AML-193 (cell line): ENCODE measurements at regions not wholly inside any gene's neighbourhood (a gene's known extent, or its start where the extent isn't known, plus 50 kb on each side); places are given as distances from the start of the nearest gene placed in this dataset.

Experiments used
- DNase-seq, 2 experiments: peaks; one replicate each; lab custom pipeline; 2025; lab: John Stamatoyannopoulos, UW

DNA sequence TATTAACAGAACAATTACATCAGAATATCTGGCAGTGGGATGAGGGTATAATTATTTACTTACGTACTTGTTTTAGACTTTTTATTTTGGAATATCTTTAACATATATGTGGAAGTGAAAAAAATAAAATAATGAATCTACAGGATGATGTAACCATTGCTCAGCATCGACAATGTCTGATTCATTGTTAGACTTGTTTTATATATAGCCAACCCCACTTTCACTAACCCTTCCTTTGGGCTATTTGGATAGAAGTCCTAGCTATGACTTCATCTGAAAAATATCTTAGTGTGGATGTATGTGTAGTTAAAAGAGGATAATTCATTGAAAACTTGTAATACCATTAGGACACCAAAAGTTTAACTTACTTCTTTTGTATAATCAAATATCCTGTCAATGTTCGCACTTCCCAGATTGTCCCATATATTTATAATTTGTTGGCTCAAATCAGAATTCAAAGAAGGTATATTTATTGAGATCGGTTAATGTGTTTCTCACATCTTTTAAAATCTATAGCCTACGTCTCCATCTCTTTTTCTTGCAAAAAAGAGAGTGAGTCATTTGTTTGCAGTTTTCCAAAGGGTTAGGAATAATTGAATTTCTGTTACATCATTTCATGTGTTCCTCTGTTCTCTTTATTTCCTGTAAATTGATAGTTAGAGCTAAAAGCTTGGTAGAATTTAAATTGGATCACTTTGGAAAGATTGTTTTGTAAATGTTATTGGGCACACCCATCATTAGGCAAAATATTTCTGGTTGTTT lies 506.1 kb upstream of the FAM98A start:
- DNase-seq: no peak

DNA sequence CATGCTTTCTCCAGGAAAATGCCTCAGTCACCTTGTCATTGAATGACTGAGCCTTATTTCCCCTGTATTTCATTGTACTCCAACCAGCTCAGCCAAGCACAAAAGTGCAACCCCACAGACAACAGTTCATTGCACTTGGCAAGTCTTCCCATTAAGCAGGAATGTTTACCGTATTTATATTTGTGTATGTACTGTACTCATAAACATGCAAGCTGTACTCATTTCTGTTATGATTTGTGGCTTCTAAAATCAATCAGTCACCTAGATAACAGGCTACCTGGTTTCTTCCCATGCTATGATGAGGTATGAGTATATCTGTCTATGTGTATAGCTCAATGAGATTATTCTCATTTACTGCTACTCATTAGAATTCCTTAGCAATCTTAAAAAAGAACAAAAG lies 505.5 kb upstream of the FAM98A start:
- no peak for DNase-seq

DNA sequence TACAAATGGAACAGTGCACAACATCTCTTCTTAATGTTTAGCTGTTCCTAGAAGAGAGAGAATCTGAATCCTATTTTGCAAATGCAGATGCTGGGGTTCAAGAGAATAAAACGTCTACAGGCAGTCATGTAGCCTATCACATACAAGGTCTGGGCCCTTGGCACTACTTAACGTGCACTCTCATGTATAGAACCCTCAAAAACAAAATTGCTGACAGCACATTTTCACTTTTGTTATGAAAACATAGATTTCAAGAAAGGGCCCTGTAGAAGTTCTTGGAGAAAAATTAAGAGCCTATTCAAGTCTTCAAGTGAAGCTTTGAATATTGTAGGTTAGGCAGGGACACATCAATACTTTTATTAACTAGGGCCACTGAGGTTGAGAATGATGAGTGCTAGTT lies 504.3 kb upstream of the FAM98A start:
- DNase-seq: no peak

DNA sequence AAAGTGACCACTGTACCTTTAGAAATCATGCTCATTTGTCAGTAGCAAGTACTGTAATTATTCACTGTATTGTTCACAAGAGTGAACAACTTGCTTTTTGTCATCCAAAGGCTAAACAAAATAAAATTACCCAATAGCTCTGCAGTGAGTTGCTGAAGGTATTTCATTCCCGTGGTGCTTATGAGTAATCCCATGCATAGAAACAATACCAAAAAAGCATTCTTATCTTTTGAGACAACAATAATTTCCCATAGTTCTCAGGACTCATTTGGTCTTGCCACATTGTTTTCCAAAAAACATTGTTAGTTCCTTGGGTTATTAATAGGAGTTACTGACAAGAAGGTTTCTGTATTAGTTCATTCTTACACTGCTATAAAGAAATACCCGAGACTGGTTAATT lies 503.2 kb upstream of the FAM98A start:
- no peak for DNase-seq

DNA sequence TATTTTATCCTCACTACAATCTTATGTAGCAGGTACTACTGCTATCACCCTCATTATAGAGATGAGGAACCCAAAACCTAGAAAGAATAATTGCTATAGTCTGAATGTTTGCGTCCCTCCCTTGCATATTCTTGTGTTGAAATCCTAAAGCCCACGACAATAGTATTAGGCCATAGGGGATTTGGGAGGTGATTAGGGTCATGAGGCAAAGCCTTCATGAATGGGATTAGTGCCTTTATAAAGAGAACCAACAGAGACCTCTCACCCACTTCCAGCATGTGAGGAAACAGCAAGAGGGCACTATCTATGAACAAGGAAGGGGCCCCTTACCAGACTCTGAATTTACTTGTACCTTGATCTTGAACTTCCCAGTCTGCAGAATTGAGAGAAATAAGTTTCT lies 500.3 kb upstream of the FAM98A start:
- no peak for DNase-seq

DNA sequence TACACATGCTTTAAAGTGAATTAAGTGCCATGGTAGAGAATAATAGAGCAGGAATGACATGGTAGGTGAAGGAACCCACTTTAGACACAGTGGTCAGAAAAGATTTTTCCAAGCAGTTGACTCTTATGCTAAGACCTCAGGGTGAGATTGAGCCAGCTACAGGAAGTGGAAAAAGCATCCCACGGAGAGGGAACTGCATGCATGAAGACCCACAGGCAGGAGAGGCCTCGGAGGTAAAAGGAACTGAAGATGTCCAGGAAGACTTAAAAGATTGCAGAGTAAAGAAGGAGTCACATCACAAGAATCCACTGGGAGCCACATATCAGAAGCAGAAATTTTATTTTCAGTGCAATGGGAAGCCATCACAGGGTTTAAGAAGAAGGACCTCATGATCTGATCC lies 499.2 kb upstream of the FAM98A start:
- DNase-seq: no peak

DNA sequence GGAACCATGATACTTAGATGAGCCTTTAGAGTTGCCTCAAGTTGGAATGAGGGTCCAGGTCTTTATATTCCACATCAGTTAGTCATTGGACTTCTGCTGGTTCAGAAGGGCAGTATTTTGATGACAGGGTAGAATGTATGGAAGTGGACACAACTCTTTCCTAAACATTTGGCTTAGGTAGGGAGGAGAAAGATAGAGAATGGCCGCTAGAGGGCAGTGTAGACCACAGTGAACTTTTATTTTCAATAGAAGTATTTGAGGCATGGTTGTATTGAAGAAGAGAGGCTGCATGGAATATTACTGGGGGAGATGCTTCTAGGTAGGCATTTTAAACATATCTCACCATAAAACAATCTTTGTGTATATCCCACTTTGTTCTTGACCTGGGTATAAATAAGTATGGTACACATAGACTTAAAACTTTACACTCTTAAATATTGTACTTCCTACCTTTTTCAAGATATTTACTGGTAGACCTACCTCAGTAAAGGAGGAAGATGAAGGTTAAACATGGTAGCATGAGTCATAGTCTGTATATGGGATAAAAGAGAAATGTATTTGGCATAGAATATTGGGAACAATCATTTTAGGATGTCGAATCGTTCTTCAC lies 497.6 kb upstream of the FAM98A start:
- DNase-seq: peak; percentile 36 to 48

DNA sequence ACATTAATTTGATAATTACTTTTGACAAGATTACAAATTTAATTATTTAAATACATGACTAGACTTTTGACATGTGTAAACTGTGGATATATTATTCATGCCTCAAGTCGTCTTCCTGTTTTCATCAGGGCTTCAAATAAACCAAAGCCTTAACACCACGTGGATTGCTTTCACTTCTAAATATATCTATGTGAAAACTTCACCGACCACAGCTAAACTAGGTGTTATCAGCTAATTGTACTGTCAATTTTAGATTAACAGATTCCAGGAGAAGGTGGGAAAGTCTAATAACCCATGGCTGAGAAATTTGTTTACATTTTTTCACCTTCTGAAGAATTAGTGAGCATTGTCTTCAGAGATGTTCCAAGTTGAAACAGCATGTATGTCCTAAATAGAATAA lies 494.7 kb upstream of the FAM98A start:
- DNase-seq: no peak

DNA sequence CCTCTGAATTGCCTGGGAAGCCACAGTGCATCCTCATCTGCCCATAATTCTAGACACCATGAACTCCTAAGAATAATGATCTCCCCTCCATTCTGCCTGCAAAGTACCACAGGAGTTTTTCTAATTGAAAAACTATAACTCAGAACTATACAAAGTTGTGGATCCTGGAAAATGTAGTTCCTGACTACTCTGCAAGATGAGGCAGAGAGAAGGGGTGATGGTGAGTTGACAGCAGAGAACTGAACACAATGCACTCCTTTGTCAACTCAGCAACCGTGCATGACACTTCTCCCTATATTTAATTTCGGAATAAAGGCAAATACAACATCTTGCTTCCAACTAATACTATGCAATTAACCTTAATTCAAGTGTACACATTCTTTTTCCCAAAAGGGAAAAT lies 471.1 kb upstream of the FAM98A start:
- no peak for DNase-seq

DNA sequence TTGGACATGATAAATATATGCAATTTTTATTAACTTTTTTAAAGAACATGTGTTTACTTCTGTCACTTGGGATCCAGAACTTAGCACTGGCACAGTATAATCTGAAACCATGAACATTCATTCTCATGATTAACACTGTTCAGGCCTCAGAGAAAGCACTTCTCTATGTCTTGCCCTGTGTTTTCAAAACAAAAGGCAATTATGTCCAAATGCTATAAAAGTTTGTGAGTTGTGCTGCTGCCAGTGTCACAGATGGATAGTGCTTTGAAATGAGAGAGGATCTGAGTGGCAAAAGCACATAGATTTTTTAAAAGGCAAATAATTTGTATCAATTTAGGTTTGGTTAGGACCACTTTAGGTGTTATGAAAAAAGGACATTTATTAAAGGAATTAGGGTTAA lies 470.5 kb upstream of the FAM98A start:
- DNase-seq: no peak

DNA sequence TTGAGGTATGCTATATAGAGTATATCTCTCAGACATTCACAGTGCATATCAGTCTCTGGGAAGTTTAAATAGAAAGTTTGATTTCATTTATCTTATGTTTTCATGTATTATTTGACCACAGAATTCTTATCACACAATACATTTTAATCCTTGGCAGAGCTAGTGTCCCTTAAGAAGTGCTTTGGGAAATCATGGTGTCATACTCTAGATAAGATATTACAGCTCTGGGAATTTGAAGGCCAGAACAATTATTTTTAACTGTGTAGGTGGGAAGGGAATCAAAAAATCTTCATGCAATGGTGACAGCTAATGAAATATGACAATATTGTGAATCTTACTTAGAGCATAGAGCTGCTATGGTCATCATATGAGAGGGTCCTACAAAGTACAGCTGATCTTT lies 451.3 kb upstream of the FAM98A start:
- DNase-seq: no peak

DNA sequence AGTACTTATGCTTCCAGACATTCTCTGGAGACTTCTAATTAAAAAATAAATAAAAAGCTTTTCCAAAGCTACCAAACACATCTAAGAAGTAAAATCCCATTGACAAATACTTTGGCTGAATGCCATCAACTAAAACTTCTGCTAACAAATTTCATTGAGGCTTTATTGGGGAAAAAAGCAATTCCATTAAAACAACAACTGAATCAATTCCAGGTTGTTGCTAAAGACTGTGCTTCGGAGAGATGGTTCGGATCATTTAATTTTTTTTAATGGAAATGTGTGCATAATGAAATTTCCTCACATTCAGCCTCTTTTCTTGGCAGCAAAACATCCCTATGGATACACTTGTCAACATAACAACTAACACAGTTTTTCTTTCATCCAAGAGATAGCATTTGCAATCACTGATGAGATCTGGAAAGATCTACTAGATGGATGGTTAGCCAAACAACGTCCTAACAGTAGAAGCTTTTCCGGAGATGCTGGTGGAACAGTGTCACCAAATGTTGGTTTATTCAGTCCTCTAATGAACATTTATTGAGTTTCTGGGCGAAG lies 446.1 kb upstream of the FAM98A start:
- DNase-seq: no peak

DNA sequence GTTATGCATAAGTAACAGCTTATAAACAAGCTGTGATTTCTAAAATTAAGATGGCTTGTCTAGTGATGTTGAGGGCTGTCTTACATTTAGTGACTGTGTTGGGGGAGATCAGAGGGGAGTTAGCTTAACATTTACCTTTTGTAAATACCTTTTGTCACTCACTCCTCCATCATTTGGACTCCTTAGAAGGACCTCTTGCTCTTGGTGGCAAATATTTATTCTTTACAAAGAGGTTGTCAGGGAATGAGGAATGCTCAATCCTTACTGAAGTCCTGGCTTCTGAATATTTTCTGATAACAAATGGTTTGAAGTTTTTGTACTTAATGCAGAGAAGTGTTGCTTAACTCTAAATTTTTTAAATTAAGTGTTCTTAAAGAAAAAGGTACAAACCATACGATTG lies 438.8 kb upstream of the FAM98A start:
- DNase-seq: no peak

DNA sequence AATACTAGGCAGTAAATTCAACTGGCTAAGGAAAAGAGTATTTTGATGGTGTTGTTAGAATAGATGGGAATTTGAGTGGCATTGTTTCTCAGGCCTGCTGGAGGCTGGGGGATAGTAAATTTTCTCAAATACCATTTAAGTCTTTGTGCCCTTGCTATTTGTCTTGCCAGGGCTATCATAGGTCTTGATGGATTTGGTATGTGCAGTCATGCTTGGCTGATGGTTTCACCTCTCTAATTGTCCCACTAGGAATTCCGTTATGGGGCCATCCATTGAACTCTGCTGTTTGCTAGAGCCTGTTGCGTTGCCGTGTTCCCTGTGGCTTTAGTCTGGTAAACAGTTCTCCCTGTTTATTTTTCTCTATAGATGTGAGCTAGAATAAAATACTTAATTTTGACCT lies 438.1 kb upstream of the FAM98A start:
- DNase-seq: no peak

DNA sequence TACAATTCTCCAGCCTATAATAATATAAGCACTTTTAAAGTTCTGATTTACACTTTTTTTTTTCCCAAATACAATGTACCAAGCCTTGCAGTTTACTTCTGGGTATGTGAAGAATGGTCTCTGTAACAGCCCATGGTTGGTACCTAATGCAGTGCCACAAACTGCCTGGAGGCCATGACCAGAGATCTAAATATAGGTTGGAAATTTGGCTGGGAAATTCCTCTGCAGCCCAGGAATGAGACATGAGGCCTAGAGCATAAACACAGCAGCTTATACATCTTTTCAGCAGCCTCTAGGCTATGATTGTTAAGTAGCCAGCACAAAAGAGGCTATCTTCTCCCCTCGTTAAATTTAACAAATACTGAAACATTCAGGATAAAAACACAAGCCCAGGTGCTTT lies 432.0 kb upstream of the FAM98A start:
- DNase-seq: no peak

DNA sequence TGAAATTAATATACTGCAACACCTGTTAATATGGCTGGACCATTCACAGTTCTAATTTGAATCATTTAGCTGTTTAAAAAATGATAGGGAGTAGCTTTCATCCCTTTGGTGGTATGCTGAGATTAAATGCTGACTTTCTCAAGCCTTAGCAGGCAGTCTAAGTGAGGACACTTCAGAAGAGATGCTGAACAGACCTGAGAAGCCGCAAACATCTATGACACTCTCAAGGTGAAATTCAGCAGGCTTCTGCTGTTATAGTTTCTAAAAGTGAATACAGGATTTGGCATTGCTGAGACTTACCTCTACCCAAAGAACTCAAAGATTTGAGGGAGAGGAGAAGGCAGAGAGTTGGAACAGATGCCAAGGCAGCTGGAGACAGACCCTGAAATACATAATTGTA lies 431.2 kb upstream of the FAM98A start:
- no peak for DNase-seq

DNA sequence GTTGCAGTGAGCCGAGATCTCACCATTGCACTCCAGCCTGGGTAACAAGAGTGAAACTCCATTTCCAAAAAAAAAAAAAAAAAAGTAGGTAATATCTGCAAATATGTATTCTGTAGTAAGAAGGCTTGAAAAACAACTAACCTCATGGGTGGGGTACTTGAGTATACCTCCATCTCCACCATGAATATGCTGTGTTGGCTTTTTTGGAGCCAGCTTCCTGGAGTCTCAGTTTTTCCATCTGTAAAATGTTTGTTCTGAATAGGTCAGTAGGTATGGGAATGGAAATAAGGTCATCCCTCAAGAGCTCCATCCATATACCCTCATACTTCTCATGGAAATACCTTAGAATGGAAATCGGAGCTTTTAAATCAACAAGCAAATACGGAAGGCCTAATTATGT lies 430.0 kb upstream of the FAM98A start:
- no peak for DNase-seq

DNA sequence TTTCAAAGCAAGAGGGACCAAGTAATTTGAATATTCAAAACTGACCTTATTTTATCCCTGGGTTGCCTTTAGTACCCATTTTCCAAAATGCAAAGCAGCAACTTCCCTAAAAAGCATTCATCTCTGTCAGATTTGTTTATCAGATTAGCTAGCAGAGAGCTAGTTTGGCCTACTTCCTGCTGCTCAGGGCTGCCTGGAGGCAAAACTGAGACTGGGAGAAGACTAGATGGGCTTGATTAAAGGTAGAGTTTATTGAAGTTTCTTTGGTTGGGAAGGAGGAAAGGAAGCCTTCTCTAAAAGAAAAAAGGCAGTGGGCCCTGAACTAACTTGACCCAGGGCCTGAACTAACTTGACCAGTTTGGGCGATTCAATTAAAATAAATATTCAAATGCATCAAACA lies 426.1 kb upstream of the FAM98A start:
- no peak for DNase-seq

DNA sequence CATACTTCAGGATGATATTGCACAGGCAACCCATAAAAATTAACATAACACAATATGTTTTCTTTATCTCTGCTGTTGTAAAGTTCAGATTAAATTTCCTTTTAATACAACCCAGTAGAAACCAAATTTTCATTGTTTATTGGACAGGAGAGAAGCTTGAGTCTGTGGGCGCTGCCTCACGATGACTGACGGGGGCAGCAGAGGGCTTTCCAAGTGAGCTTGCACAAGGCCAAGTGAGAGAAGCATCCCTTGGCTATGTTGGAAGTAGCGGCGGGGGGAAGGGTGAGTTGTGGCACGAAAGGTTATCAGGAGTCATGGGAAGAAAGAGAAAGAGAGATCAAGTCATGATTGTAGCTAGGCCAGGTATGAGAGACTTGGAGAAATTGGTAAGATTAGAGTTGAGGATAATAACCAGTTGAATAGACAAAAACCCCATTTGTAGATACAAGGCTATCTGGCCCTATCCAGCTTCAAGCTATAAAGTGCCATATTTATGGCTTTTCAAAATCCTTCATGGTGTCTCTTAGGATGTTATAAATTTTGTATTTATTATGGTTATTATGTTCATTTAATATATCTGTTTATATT lies 413.7 kb upstream of the FAM98A start:
- peak; percentile 18 to 42 for DNase-seq

DNA sequence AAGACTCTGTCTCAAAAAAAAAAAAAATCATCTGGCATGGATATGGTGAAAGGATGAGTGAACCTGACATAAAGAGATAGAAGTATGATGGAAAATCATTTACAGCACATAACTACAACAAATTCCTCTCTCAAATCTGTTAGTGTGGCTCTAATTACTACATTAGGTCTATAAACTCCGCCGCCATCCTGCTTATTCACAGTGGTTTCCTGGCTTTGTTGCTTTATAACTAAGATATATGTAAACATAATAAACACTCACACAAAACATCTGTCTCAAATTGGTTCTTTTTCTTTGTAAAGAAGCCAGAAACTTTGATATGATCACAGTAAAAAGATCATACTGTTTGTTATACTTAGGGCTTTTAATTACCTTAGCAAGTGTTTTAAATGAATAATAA lies 412.6 kb upstream of the FAM98A start:
- DNase-seq: no peak

DNA sequence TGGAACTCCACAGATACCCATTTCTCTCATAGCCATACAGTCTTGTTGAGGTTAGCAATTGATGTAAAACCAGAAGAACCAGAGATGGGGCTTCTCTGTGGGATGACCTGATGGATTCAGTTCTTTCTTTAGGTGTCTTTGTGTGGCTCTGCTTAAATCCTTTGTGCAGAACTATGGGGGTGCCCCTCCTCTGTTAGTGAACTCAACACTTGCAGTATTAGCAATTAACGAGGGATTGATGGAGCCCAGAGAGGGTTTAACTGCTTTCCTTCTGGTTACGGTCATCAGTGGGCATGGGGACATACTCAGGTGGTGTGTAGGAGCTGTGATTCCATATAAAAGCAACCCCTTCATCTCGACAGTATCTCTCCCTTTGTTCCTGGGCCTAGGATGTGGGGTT lies 406.8 kb upstream of the FAM98A start:
- DNase-seq: no peak

DNA sequence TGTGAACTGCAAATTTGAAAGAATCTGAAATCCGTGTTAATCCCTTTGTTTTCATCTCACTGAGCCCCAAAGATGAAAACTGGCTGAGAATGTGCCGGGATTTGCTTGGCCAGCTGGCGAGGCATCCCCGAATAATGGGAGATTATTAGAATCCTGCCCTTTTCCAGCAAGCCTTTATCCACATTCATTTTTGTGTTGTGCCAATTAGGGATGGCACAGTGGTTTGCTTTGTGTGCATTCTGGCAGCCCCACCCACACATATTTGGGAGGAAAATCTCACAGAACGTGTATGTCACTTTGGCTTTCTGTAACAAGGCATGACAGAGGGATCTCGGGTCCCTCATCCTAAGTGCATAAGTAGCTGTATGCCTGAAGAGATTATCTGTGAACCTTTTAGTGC lies 405.8 kb upstream of the FAM98A start:
- no peak for DNase-seq

DNA sequence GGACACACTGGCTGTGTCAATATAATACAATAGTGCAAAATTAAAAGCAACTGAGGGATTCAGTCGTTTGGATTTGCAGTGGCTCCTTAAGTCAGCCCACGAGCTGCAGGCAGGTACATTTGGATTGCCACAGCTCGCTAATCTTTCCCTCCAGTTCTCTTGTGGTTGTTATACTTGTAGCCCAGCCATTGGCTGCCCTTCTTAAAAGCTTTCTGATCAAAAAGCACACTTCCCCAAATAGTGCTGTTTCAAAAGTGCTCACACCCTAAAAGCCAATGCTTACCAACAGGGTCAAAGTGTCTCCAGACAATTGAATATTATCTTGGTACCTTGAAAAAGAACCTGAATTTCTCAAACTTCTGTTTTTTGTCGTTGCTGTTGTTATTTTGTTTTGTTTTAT lies 404.7 kb upstream of the FAM98A start:
- no peak for DNase-seq

DNA sequence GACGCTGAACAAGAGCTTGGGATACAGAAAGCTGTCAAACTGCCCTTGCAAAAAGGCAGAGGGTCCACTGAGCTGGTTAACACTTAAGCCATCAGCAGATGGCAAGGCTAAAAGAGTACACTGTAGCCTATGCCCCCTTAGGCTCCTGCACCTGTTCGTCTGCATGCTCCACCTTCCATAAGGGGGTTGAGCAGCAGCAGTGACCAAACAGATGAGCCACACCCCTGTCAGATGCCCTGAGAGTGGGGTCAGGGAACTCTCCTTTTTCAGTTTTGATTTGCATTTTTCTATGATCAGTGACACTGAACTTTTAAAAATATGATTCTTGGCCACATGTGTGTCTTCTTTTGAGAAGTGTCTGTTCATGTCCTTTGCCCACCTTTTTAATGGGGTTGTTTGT lies 402.5 kb upstream of the FAM98A start:
- no peak for DNase-seq
